Neural cell (in vitro differentiated cells): ENCODE measurements at regions not wholly inside any gene's neighbourhood (a gene's known extent, or its start where the extent isn't known, plus 50 kb on each side); places are given as distances from the start of the nearest gene placed in this dataset.

Experiments
- EP300 ChIP-seq: fragments of 450-650 bp; conservative IDR thresholded peaks from 2 replicates; pipeline ENCODE4 v1.6.1; 2014; ENCODE audit warnings: antibody characterized with exemption, mild to moderate bottlenecking, moderate library complexity; ENCODE audit not compliant: poor library complexity, severe bottlenecking
- EZH2 ChIP-seq: fragments of 200-600, 300-800 bp; shearing (Covaris generic), sonication (generic); IDR thresholded peaks from 2 replicates; pipeline ENCODE4 v1.6.1; 2014; ENCODE audit warnings: antibody characterized with exemption, low read length, borderline replicate concordance, mild to moderate bottlenecking; ENCODE audit not compliant: insufficient read depth, poor library complexity, severe bottlenecking
- MXI1 ChIP-seq: fragments of 450-650 bp; conservative IDR thresholded peaks from 2 replicates; pipeline ENCODE4 v1.6.1; 2014; ENCODE audit warnings: antibody characterized with exemption, mild to moderate bottlenecking; ENCODE audit not compliant: poor library complexity, severe bottlenecking
- POLR2AphosphoS5 ChIP-seq: IDR thresholded peaks from 2 replicates; pipeline ENCODE4 v1.6.1; 2012
- RAD21 ChIP-seq: fragments of 450-650 bp; conservative IDR thresholded peaks from 2 replicates; pipeline ENCODE4 v1.6.1; 2014; ENCODE audit warnings: antibody characterized with exemption, mild to moderate bottlenecking, moderate library complexity
- SMC3 ChIP-seq: fragments of 450-650 bp; conservative IDR thresholded peaks from 2 replicates; pipeline ENCODE4 v1.6.1; 2014; ENCODE audit warnings: antibody characterized with exemption, mild to moderate bottlenecking, moderate library complexity; ENCODE audit not compliant: poor library complexity
- TF ChIP-seq, protein P1 (sequence below): fragments of 450-650 bp; IDR thresholded peaks from 2 replicates; pipeline ENCODE4 v1.5.1; 2014; ENCODE audit warnings: antibody characterized with exemption, mild to moderate bottlenecking, moderate library complexity; ENCODE audit not compliant: poor library complexity, severe bottlenecking
- TF ChIP-seq, protein P2 (sequence below): IDR thresholded peaks from 2 replicates; pipeline ENCODE4 v1.6.1; 2012; ENCODE audit warnings: borderline replicate concordance

DNA sequence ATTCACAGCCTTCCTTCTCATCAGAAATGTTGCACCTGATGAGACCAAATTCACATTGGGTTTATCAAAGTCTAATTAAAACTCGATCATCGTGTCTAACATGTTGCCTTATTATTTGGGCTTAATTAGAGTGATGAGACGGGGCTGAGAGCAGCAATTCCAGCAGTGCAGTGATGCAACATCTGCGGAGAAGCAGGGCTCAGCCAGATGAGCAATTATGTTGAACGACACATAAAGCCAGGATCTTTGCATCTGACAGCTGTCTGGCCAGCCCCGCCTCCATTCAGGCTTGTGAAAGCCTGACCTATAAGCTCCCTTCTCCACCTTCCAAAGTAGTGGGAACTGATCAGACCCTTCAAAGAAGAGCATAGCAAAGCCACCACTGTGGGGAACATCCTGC is 109.8 kb downstream of the C1orf94 start:
- TF ChIP-seq, protein P1, sequence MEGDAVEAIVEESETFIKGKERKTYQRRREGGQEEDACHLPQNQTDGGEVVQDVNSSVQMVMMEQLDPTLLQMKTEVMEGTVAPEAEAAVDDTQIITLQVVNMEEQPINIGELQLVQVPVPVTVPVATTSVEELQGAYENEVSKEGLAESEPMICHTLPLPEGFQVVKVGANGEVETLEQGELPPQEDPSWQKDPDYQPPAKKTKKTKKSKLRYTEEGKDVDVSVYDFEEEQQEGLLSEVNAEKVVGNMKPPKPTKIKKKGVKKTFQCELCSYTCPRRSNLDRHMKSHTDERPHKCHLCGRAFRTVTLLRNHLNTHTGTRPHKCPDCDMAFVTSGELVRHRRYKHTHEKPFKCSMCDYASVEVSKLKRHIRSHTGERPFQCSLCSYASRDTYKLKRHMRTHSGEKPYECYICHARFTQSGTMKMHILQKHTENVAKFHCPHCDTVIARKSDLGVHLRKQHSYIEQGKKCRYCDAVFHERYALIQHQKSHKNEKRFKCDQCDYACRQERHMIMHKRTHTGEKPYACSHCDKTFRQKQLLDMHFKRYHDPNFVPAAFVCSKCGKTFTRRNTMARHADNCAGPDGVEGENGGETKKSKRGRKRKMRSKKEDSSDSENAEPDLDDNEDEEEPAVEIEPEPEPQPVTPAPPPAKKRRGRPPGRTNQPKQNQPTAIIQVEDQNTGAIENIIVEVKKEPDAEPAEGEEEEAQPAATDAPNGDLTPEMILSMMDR: no peak
- TF ChIP-seq EZH2 (no peak), POLR2AphosphoS5 (peak; percentile 46), RAD21 (peak; percentile 15), MXI1 (no peak), EP300 (peak; percentile 69), SMC3 (no peak)
- TF ChIP-seq, protein P2, sequence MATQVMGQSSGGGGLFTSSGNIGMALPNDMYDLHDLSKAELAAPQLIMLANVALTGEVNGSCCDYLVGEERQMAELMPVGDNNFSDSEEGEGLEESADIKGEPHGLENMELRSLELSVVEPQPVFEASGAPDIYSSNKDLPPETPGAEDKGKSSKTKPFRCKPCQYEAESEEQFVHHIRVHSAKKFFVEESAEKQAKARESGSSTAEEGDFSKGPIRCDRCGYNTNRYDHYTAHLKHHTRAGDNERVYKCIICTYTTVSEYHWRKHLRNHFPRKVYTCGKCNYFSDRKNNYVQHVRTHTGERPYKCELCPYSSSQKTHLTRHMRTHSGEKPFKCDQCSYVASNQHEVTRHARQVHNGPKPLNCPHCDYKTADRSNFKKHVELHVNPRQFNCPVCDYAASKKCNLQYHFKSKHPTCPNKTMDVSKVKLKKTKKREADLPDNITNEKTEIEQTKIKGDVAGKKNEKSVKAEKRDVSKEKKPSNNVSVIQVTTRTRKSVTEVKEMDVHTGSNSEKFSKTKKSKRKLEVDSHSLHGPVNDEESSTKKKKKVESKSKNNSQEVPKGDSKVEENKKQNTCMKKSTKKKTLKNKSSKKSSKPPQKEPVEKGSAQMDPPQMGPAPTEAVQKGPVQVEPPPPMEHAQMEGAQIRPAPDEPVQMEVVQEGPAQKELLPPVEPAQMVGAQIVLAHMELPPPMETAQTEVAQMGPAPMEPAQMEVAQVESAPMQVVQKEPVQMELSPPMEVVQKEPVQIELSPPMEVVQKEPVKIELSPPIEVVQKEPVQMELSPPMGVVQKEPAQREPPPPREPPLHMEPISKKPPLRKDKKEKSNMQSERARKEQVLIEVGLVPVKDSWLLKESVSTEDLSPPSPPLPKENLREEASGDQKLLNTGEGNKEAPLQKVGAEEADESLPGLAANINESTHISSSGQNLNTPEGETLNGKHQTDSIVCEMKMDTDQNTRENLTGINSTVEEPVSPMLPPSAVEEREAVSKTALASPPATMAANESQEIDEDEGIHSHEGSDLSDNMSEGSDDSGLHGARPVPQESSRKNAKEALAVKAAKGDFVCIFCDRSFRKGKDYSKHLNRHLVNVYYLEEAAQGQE: no peak
